Astrocyte of the cerebellum (primary cell): ENCODE measurements at regions not wholly inside any gene's neighbourhood (a gene's known extent, or its start where the extent isn't known, plus 50 kb on each side); places are given as distances from the start of the nearest gene placed in this dataset.
A peak's percentile ranks its signal among the peaks of the same experiment; 100 is the strongest.

Experiments used
- DNase-seq: peaks from one replicate; pipeline ENCODE4 v3.0.0-alpha.2; 2011; ENCODE audit warnings: low read depth
- H3K4me3 ChIP-seq: 2 replicates; pipeline ENCODE4 v1.5.1; 2011; ENCODE audit warnings: mild to moderate bottlenecking, low read depth, low read length, moderate library complexity
- CTCF ChIP-seq: IDR thresholded peaks from 2 replicates; pipeline ENCODE4 v1.5.1; 2012; ENCODE audit warnings: low read length, low read depth, moderate library complexity, mild to moderate bottlenecking; ENCODE audit errors: missing control alignments
- in situ Hi-C: cut with HindIII; loops from 2 replicates; pipeline ENCODE4 v1.10.0; 2017; ENCODE audit warnings: low sequenced_read_pairs

- no peak overlapping the region for H3K4me3 ChIP-seq
- DNase-seq = no peak
- in situ Hi-C loops = no loop called here
- TF ChIP-seq CTCF = no peak
Measured at GRCh38 chr12:114168061-114168460, 201.9 kb upstream of the RBM19 start.

- no peak for TF ChIP-seq CTCF
- H3K4me3 ChIP-seq = no peak overlapping the region
- no peak for DNase-seq
- in situ Hi-C loops = no loop called here
Measured at GRCh38 chr12:114167431-114167830, 201.3 kb upstream of the RBM19 start.

- no peak overlapping the region for H3K4me3 ChIP-seq
- in situ Hi-C loops = no loop called here
- TF ChIP-seq CTCF = no peak
- no peak for DNase-seq
Measured at GRCh38 chr12:114166362-114166761, 200.2 kb upstream of the RBM19 start.

- no peak for DNase-seq
- in situ Hi-C loops = no loop called here
- H3K4me3 ChIP-seq = no peak overlapping the region
- TF ChIP-seq CTCF = no peak
Measured at GRCh38 chr12:114165921-114166320, 199.8 kb upstream of the RBM19 start.

GRCh38 chr12:114164351-114164750 lies 198.2 kb upstream of the RBM19 start:
- DNase-seq = no peak
- no peak for TF ChIP-seq CTCF

GRCh38 chr12:114163771-114164170 lies 197.6 kb upstream of the RBM19 start:
- in situ Hi-C loops = no loop called here
- DNase-seq = peak; percentile 9
- TF ChIP-seq CTCF = no peak

More at GRCh38 chr12:114164351-114164750, 198.2 kb upstream of the RBM19 start:
- no peak overlapping the region for H3K4me3 ChIP-seq
- in situ Hi-C loops = no loop called here

GRCh38 chr12:114160445-114160844 lies 194.3 kb upstream of the RBM19 start:
- DNase-seq = no peak
- TF ChIP-seq CTCF = no peak
- in situ Hi-C loops = no loop called here
- H3K4me3 ChIP-seq = no peak overlapping the region

More at GRCh38 chr12:114163771-114164170, 197.6 kb upstream of the RBM19 start:
- H3K4me3 ChIP-seq = no peak overlapping the region
